Cerebellar nuclear complex (tissue), 1 donor: ENCODE measurements at regions not wholly inside any gene's neighbourhood (a gene's known extent, or its start where the extent isn't known, plus 50 kb on each side); places are given as distances from the start of the nearest gene placed in this dataset.

Experiments used
- DNase-seq, 2 experiments: peaks; one replicate each; lab custom pipeline; 2025; lab: John Stamatoyannopoulos, UW

DNA sequence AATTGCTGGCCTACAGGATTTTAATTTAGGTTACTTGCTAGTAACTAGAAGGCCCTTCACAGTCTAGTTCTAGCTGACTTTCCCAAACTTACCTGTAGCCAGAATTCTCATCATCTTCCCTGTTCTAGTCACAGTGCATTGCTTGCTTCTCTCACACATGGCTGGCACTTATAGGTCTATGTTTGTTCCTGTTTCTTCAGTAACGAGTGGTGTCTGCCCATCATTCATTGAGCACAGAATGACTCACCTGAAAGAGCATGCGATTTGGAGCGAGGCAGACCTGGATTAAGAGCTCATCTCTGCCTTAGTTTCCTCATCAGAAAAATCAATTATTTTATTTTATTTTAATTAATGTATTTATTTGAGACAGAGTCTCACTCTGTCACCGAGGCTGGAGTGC is 201.7 kb upstream of the ANK2 start:
- no peak for DNase-seq

DNA sequence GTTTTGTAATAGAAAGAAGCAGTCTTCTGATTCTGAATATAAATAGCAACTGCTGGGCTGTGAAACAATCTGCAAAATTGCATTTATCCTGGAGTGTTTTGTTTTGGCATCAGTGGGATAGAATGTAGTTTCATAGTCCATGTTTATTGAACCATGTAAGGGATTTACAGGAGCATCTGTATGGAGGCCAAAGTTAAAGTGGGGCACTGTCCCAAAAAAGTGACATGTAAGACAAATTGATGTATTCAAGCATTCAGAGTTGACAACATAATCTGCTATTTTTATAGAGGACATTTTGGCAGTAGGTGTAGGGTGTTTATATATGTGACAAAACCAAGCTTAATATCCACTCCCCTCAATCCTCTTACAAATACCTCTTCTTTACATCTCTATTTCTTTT is 200.5 kb upstream of the ANK2 start:
- DNase-seq = no peak

DNA sequence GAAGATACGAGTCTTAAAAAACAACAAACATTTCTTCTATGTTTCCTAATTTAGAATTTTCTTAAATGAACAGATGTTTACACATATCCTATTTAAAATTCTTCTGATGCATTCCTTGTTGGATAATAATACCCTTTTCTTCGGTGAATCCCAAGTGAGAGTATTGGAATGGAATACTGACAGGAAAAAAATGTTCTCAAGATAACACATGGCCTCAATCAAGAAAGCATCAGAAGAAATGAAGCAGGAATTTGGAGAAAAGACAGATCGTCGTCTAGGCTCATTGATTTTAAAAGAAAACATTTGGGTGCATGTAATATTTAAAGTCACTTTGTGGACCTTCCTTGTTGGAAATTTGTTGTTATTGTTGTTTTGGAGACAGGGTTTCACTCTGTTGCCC is 196.9 kb upstream of the ANK2 start:
- DNase-seq = no peak

DNA sequence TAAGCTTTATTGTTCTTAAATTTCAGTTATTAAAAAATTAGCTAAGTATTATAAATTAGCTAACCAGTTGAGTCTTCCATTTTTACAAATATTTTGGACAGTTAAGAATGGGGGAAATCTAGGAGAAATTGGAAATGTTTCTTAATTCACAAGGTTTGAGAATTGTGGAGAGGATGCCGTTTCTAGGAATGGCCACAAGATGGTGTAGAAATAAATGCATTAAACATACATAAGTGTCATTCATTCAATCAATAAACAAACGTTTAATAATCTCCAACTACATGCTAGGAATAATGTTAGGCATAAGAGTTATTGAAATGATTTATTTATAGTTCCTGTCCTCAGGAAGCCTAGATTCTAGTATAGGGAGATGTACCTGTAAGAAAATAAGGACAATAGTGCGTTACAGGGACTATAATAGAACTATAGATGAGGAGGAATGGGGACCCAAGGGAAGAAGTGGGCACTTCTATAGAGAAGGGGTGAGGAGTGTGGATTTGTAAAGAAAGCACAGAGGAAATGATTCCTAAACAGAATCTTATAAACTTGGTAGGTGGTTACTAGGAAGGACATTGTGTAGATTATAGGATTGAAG is 195.7 kb upstream of the ANK2 start:
- DNase-seq = no peak

DNA sequence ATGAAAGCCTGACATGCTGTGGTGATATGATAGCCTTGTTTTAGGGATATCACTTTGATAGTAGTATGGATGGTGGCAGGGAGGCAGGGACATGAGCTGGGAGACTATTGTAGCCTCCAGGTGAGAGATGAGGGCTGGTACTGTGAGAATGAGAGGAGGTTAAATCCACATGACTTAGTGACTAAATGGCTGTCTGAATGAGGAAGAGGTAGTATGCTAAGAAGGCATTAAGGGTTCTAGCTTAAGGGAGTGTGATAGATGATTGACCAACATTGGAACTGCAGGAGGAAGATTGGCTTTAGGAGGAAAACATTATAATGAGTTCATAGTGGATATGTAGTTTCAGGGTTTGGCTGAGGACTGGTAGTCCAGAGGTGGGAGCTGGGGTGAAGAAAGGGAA is 195.0 kb upstream of the ANK2 start:
- DNase-seq = no peak

DNA sequence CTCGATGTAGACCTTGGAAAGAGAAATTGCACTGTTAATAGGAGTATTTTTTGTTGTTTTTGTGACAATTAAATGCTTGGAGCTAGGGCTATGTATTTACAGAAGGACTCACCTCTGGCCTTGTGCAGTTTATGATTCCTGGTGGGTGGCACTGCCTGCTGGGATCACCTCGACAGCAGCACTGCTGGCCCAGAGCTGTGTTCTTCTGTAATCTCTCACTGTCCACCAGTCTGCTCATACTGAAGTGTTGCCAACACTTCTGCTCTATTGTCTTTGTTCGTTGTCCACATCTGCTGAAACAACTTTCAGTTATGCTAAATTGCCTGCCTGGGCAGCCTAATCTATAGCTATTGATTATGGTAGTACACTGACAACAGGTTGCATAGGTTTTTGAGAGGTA is 194.4 kb upstream of the ANK2 start:
- no peak for DNase-seq

DNA sequence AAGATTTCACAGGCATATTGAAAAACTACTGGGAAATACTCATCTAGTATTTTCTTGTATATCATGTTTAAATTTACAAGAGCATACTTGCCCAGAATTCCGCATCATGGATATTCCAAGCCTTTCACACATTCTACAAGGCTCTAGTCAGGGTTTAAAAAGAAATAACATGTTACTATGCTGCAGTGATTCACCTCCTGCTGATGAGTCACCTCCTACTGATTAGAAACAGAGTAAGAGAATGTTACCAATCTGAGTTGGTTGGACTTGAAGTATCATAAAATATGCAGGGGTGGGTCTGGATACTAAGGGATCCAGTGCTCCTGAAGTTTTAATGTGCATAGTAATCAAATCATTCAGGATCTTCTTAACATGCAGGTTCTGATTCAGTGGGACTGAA is 192.0 kb upstream of the ANK2 start:
- no peak for DNase-seq

DNA sequence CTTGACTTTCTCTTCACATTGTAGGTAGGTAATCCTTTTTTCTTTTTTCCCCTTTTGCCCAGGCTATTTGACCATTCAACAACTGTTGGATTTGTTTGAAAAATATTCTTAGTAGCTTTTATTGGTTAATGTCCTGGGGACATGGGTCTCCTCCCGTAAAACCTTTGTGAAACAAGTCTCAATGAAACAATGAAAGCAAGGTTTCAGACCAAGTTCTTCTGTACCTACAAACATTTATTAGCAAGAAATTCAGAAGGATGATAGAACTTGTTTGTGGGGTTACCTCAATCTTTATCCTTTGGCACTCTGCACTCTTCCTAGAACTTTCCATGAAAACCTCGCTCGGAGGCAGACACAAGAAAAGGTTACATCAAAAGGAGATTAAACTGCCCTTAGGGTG is 190.7 kb upstream of the ANK2 start:
- no peak for DNase-seq

DNA sequence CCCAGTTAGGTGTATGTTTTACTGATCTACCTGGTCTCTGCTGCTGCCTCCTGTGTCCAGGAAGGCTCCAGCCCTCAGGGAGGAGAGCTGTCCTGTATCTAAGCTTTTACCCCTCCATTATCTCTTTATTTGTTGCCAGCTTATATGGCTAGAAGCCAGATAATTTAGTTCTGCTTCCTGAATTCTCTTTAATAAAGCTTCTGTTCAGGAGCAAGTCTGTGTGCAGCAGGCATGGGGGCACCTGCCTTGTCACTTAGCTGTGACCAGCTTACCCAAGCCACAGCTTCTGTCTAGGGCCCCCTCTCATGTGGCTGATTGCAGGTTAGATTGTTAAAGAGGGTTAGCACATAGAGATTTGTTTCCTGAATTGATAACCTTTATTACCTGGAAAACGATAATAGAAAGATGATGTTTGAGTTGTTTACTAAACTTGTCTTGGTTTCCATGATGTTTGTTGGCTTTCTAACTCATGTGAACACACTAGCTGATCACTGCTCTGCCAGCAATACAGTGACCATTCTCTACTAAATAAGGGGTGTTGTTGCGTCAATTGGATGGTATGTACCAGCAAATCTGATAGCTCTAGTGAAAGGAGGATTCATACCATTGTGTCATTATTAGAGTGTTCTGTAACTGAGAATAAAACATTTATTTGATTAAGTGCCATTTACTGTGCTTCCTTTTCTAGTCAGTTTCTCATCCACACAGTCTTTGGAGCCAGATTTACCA is 189.8 kb upstream of the ANK2 start:
- DNase-seq = no peak

DNA sequence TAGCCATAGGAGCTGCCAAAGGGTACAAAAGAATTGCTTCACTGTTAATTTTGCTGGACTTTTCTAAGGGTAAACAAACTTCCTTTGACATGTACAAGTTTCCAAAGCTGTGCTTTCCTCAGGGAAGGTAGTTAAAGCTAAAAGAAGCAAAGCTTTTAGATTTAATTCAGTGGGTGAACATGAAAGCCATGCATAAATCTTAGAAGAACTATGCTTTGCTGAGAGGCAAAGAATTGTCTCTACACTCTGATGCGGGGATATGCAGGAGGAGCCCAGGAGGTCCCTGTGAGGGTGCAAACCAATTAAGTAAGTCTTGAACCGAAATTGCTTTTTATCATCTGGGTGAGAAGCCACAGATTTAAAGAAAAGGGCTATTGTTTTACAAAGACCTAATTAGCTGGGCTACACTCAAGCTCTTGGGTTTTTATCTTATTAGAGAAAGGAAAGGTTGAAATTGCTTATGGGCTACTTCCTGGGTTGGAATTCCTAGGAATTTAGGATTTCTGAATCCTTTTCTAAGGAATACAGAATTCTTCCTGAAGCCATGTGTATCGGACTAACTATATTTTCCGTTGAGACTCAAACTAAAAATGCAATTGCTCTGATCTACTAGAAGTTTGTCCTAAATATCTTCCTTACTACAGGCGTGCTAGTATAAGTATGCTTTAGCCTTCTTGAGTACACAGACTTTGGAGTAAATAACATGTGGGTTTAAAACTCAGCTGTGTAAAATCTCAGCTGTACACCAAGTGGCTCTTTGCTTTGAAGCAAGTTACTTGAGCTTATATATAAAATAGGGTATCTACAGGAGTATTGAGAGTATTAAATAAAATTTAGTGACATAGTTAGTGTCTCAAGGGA is 188.4 kb upstream of the ANK2 start:
- DNase-seq = no peak

DNA sequence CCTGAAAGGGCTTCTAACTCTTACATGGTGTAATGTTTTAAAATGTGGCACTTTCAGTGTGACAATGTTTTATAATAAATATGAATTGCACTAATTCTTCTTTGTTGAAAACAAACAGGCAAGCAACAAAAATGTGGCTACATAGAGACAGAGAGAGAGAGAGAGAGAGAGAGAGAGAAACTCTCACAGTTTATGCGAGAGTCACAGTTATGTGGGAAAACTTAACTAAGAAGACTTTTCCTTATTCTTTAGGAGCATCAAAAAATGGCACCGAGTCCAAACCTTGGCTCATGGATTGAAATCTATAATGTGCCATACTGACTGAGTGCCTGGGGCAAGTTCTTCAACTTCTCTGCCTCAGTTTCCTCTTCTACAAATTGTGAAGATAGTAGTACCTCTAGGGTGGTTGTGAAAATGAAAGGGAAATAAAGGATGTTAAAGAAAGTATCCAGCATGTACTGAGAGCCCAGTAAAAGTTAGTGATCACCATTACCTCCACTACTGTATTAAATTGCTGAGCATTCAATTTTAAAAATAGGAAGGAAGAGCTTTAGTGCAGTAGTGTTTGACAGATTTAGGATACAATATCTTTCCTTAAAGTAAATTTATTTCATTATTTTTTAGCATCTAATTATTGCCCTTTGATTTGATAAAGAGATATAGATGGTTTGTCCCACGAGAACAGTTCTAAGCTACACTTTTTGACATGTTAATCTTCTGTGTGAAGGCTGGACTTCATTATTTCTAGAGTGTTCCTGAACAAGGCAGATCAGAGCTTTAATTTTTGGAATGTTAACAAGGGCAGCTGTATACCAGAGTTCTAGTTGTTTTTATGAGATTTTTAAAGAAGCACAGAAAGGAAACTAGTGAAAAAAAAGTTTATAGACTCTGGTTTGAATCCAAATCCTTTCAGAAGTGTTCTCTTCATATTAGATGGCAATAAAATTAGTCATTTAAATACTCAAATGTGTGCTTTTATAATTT is 187.5 kb upstream of the ANK2 start:
- DNase-seq = no peak

DNA sequence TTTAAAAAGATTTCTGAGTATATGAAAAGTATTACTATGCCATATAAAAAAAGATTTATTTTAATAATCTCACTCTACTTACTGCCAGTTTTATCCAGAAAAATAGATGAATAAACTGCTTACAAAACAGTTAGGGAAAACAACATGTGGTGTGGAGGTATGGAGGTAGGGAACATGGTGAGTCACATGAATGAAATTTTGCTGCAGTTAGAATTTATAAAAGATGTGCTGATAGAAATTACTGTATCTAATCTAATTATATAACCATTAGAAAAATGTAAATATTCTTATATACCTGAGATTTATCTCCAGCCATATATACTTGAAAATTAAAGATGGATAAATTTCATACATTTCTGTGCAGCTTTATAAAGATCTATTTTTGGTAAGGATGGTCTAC is 184.0 kb upstream of the ANK2 start:
- DNase-seq = no peak

DNA sequence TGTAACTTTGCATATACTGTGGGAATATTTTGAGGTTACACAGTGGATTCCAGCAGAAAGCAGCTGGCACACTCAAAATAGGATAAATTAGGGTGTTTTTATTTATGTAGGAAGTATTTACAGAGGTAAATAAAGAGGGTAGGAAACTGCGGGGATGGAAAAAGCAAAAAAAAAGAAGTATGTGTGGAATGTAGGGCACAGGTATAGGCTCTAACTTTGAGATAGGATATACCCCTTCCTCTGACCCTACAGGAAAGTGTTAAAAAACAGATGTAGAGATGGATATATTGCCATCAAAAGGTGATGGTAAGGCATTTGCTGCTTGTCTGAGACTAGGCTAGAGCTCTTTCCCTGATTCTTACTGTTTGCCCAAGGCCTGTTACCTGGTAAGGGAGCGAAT is 173.1 kb upstream of the ANK2 start:
- DNase-seq = no peak

DNA sequence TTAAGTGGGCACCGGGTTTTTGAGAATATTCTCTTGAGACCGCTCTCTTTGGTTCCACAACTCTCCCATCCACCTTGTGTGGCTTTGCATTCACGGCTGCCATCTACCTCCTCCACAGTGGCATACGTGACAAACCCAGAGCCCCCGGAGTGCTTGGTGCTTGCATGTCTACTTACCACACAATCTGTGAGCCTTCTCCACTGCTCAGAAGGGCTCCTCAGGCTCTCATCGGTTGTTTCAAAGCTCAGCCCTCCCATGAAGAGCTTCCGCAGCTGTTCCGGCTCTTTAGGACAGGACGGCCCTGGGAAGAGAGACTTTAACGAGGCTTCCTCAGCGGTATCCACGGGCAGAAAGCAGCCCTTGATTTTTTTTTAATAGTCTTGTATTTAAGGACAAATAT is 167.6 kb upstream of the ANK2 start:
- no peak for DNase-seq

DNA sequence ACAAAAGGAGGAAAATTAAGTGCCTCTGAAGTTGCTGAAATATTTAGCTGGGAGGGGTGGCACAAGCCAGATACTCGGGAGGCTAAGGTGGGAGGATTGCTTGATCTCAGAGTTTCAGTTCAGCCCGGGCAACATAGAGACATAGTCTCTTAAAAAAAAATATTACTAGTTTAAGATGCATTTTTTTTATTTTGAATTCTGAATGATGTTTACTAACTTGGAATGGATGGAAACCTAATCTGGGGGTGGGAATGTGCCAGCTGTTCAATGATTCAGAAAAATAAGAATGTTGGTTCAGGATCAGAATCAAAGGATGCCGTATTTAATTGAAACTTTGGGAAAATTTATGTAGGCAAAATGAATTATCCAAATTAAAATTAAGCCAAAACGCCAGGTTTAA is 167.2 kb upstream of the ANK2 start:
- DNase-seq = no peak

DNA sequence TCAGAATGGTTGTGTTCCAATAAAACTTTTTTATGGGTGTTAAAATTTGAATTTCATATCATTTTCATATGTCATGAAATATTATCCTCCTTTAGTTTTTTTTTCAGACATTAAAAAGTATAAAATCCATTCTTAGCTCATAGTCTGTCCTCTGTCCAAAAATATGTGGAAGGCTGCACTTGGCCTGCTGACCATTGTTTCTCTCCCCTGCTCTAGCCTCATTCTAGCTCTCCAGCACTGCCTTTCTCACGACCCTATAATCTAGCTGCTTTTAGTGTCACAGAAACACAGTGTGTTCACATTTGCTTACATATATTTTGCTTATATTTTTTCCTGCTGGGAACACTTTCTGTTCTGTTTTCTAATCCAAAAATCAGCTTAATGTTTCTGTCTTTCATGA is 165.0 kb upstream of the ANK2 start:
- no peak for DNase-seq

DNA sequence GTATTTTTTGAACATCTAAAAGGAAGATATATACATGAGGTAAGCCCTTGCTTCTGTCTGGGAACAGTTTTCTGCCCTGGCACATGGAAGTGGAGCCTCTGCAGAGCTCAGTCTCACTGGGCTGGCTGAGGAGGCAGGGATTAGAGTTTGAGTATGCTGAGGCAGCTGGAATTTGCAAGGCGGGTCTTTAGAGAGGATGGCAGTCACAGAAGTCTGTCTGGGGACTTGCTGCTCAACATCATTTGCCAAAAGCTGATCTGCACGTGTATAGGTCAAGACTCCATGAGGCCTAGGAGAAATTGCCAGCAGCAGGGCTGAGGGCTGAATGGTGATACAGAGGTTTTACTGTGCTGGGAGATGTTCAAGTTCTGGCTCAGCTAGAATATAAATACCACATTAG is 163.6 kb upstream of the ANK2 start:
- no peak for DNase-seq

DNA sequence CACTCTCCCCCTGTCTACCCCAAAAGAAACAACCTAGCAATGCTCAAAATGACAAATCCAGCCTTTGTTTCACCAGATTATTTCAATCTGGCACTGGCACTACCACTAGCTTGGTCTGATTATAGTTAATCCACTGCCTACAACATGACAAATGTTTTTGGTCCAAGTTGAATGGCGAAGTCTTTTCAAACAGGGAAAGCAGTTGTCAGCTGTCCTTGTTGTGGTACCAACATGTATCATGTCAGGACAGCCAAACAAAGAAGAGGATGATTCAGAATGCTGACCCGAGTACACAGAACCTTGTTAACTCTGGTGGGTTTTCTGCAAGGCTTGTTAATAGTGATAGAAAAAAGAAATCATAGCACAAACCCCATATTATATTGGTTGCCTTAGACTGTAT is 160.8 kb upstream of the ANK2 start:
- no peak for DNase-seq

DNA sequence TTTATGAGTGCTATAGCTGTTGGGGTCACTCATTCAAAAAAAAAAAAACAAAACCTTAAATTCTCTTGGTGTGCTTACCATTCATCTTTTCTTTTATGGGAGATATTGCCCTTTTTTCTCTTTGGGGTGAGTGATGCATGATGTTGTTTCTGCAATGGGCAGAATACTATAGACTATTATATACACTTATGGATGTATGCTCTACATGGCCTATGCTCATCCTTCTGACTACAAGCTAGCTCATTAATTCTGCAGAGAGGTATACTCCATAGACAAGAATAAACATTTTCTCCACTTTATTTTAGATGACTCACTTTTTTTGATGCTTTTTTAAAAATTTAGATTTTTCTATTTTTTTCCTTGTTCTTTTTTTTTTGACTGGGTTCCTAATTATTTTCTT is 160.3 kb upstream of the ANK2 start:
- DNase-seq = no peak

DNA sequence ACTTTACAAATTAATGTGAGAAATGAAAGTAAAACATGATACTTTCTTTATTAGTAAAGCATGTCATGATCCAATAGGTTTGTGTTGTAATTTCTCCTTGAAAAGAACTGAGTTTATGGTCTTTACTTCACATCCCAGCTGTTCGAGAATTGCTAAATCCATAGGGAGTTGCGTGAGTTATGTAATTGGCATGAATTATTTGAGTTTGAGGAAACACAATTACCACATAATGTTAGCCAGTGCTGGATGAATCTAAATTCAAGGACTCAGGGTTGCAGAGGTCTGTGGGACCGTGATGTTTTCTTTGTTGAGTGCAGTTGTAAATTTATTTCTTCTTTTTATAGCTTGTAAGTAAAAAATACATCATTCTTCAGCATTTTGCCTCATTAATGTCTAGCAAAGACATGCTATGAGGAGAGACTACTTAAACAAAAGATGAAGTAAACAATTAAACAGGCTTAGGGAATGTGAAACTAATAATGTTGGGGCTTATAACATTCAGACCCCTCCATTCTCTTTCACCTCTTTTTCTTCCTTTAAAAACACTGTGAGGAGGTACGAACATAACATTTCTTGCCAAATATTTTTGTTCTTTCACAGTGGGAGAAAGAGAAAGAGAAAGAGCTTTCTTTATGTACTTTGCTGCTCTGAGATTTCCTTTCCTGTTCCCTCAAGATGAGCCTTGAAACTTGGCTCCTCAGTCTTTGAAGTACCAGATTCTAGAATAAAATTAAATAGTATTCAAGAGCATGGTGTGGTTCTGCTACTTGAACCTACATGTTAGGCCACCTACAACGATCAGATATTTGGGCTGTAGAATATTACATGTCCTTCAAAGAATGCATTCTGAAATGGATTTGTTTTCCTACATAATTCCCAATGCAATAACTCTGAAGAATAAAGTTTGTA is 159.6 kb upstream of the ANK2 start:
- DNase-seq = no peak

DNA sequence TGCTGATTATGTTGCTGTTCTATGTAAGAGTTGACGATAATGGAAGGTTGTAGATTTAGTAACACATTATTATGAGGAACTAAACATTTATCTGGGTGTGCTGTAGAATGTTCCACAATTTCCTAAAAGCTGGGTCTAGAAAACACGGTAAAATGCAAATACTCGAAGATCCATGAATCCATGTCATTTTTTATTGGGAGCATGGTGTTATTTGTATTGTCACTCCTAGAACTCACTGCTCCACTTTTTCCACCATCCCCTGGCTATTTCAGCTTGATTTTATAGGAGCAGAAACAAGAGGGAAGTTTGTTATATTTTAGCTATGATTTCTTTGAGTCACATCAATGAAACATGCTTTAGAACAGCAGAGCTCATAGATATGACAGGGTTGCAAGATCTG is 155.0 kb upstream of the ANK2 start:
- no peak for DNase-seq
